GM21367 (cell line): ENCODE measurements at regions not wholly inside any gene's neighbourhood (a gene's known extent, or its start where the extent isn't known, plus 50 kb on each side); places are given as distances from the start of the nearest gene placed in this dataset.
"Not testable (repeated sequence)": the region's sequence is repeated elsewhere in the genome, so short reads cannot be mapped to it uniquely, and the experiment has no call there.

ENCODE experiments used
- ATAC-seq: cut with Tn5 transposase; IDR thresholded peaks from one replicate; pipeline ENCODE4 v1.9.1; 2021; ENCODE audit not compliant: unreplicated experiment

GRCh38 chr12:67034110-67034879 lies 234.9 kb upstream of the CAND1 start:
- ATAC-seq, result no peak

- ATAC-seq, result no peak
These were observed 234.0 kb upstream of the CAND1 start for GRCh38 chr12:67035121-67035520.

- ATAC-seq, result no peak
These were observed 230.7 kb upstream of the CAND1 start for GRCh38 chr12:67038486-67038885.

- ATAC-seq, result no peak
These were observed 228.9 kb upstream of the CAND1 start for GRCh38 chr12:67039995-67040860.

GRCh38 chr12:67040861-67041137 lies 228.4 kb upstream of the CAND1 start:
- no peak for ATAC-seq

- no peak for ATAC-seq
These were observed 226.4 kb upstream of the CAND1 start for GRCh38 chr12:67042697-67043131.

GRCh38 chr12:67043771-67044170 lies 225.4 kb upstream of the CAND1 start:
- ATAC-seq, result no peak

GRCh38 chr12:67045650-67046049 lies 223.5 kb upstream of the CAND1 start:
- no peak for ATAC-seq

- no peak for ATAC-seq
These were observed 223.1 kb upstream of the CAND1 start for GRCh38 chr12:67046062-67046461.

- no peak for ATAC-seq
These were observed 221.5 kb upstream of the CAND1 start for GRCh38 chr12:67047634-67048033.

- no peak for ATAC-seq
These were observed 220.8 kb upstream of the CAND1 start for GRCh38 chr12:67048371-67048770.

GRCh38 chr12:67049199-67049598 lies 220.0 kb upstream of the CAND1 start:
- not testable (repeated sequence) for ATAC-seq

GRCh38 chr12:67052981-67053380 lies 216.2 kb upstream of the CAND1 start:
- no peak for ATAC-seq

- ATAC-seq, result no peak
These were observed 212.8 kb upstream of the CAND1 start for GRCh38 chr12:67056329-67056728.

- ATAC-seq, result no peak
These were observed 212.1 kb upstream of the CAND1 start for GRCh38 chr12:67057072-67057471.

GRCh38 chr12:67062193-67062592 lies 207.0 kb upstream of the CAND1 start:
- ATAC-seq, result no peak

- no peak for ATAC-seq
These were observed 201.5 kb upstream of the CAND1 start for GRCh38 chr12:67067453-67068203.

GRCh38 chr12:67068204-67068731 lies 200.9 kb upstream of the CAND1 start:
- ATAC-seq, result no peak

GRCh38 chr12:67068761-67069450 lies 200.3 kb upstream of the CAND1 start:
- peak; percentile 50 for ATAC-seq

- ATAC-seq, result peak; percentile 65
These were observed 199.5 kb upstream of the CAND1 start for GRCh38 chr12:67069451-67070306.
